Pancreas (tissue), 10 donors: ENCODE measurements at regions not wholly inside any gene's neighbourhood (a gene's known extent, or its start where the extent isn't known, plus 50 kb on each side); places are given as distances from the start of the nearest gene placed in this dataset.

ENCODE experiments used
- ATAC-seq, 4 donors: fragments of 200-7000 bp; cut with Tn5 transposase; one replicate each; pipeline versions ENCODE4 v1.8.0 to v1.9.1; 2020; ENCODE audit warnings: mild to moderate bottlenecking in 4 of 4, moderate library complexity in 4 of 4
- DNase-seq, 6 donors: peaks; one replicate each; pipeline ENCODE4 v3.0.0-alpha.2; 2020
- FAIRE-seq: peaks from 2 replicates; lab custom pipeline; 2012; peaks lifted over from hg19 to GRCh38; lab: Jason Lieb, UNC
- H3K27ac ChIP-seq, 4 donors: fragments of 200-600 bp; sonication (generic); 1 replicate in 3 of 4; 2 replicates in 1 of 4; pipeline versions ENCODE4 v1.5.0 to v1.8.0; 2020
- H3K27me3 ChIP-seq, 4 donors: fragments of 200-600 bp; one replicate each; pipeline ENCODE4 v1.8.0; 2021
- H3K36me3 ChIP-seq, 3 donors: fragments of 200-600 bp; sonication (generic) in 1 of 3; one replicate each; pipeline versions ENCODE4 v1.5.0 to v1.8.0; 2020 to 2021
- H3K4me1 ChIP-seq, 3 donors: fragments of 200-600 bp; one replicate each; pipeline ENCODE4 v1.8.0; 2021
- H3K4me3 ChIP-seq, 4 donors: fragments of 200-600 bp; sonication (generic) in 2 of 4; one replicate each; pipeline versions ENCODE4 v1.5.0 to v1.8.0; 2020 to 2021
- H3K9me3 ChIP-seq, 4 donors: fragments of 200-600 bp; one replicate each; pipeline ENCODE4 v1.8.0; 2021
- WGBS, 2 donors: extraction: QIAGEN DNeasy Blood & Tissue Kit; methylation state at CpG; one replicate each; pipeline ENCODE4 v1.1.7; 2013; 5-methylcytosine and 5-hydroxymethylcytosine counted together
- intact Hi-C, 3 donors: fragments of 100-400 bp; cut with DNase I; formaldehyde crosslinking; loops; one replicate each; pipeline versions ENCODE4 v1.11.1 to v1.14.2; 2022
- TF ChIP-seq, protein P1 (sequence below), 4 donors: fragments of 200-600 bp; sonication (generic) in 3 of 4; IDR thresholded peaks; one replicate each; pipeline versions ENCODE4 v1.5.0 to v1.8.0; 2021; ENCODE audit warnings: antibody characterized with exemption in 4 of 4
- donor health status: healthy with polysubstance abuse.
- donor health status: DM: no; HTN: no; CAD: no; lungs with moderate emphysema.
- donor health status: DM: no; HTN: no; CAD: no.
- donor health status: control.
- donor health status: control.
- donor health status: Bipolar disorder and iron deficiency.
- donor health status: DM: yes; HTN: yes; CAD: no.
- donor health status: DM: no; HTN: no; CAD: no.
- donor health status: DM: no; HTN: no; CAD: no.
- donor health status: DM: yes; HTN: yes; CAD: no.

DNA sequence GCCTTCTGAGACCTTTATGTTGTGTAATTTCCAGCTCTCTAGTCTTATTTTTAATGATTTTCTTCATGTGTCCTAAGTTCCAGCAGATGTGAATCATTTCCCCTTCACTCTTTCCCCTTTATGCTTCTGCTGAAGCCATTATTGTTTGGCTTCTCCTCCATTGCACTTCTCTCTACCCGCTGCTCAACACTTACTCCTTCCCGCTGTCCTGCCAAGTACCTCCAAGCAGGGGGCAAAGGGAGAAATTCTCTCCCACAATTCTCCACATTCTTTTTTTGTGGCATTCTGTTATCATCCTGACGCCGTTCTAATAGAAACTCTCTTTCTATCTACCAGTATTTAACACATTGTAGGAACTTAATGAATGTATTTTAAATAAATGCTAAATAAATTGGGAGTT is 388.9 kb upstream of the TPK1 start:
- Histone ChIP-seq H3K36me3 (no peaks in the 10 kb centered on the region), H3K9me3 (no peaks in the 10 kb centered on the region), H3K4me3 (no peak overlapping the region), H3K4me1 (no peaks in the 10 kb centered on the region), H3K27ac (no peak overlapping the region), H3K27me3 (no peaks in the 10 kb centered on the region)
- no peak for ATAC-seq
- intact Hi-C loops: no loop called here
- no peak for DNase-seq
- 31% methylated on average over 4 of the region's 4 CpGs for WGBS, 2 donors
- TF ChIP-seq, protein P1, sequence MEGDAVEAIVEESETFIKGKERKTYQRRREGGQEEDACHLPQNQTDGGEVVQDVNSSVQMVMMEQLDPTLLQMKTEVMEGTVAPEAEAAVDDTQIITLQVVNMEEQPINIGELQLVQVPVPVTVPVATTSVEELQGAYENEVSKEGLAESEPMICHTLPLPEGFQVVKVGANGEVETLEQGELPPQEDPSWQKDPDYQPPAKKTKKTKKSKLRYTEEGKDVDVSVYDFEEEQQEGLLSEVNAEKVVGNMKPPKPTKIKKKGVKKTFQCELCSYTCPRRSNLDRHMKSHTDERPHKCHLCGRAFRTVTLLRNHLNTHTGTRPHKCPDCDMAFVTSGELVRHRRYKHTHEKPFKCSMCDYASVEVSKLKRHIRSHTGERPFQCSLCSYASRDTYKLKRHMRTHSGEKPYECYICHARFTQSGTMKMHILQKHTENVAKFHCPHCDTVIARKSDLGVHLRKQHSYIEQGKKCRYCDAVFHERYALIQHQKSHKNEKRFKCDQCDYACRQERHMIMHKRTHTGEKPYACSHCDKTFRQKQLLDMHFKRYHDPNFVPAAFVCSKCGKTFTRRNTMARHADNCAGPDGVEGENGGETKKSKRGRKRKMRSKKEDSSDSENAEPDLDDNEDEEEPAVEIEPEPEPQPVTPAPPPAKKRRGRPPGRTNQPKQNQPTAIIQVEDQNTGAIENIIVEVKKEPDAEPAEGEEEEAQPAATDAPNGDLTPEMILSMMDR (IDR thresholded peaks at IDR 0.05): no peak
- no peak for FAIRE-seq

DNA sequence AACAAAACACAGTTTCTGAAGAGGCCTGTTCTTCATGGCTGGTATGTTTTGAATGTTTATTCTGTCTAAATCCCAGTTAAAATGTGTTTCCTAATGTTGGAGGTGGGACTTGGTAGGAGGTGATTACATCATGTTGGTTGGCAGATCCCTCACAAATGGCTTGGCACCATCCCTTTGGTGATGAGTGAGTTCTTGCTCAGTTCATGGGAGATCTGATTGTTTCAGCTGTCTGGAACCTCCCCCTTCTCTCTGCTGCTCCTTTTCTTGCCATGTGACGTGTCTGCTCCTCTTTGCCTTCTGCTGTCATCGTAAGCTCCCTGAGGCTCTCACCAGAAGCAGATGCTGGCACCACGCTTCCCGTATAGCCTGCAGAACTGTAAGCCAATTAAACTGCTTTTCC is 383.6 kb upstream of the TPK1 start:
- TF ChIP-seq, protein P1 (IDR thresholded peaks at IDR 0.05): no peak
- WGBS, 2 donors: 49 to 72% methylated on average over 4 of the region's 4 CpGs
- Histone ChIP-seq H3K9me3 (no peaks in the 10 kb centered on the region), H3K4me3 (no peak overlapping the region), H3K27ac (no peak overlapping the region), H3K36me3 (no peaks in the 10 kb centered on the region), H3K27me3 (no peaks in the 10 kb centered on the region), H3K4me1 (no peaks in the 10 kb centered on the region)
- DNase-seq: no peak
- no peak for FAIRE-seq
- intact Hi-C loops: no loop called here
- ATAC-seq: no peak

DNA sequence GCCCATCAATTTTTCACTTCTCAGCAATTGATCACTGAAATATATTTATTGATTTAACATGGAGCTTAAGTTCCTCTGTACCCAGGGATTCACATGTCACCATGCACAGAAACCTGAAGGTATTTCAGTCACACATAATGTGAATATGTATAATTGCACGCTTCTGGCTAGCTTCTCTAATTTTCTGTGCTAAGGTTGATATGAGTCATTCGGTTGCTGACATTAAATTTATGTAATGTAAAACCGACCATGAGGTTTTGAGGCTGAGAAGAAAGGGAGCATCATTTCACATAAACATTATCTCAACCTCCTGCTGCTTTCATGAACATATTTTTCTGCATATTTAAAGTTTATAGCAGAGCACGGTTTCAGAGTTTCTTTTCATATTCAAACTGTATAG is 381.0 kb upstream of the TPK1 start:
- intact Hi-C loops: no loop called here
- ATAC-seq: no peak
- no peaks in the 10 kb centered on the region for H3K4me1 ChIP-seq
- H3K36me3 ChIP-seq: no peaks in the 10 kb centered on the region
- no peak overlapping the region for H3K27ac ChIP-seq
- no peak overlapping the region for H3K4me3 ChIP-seq
- no peak for DNase-seq
- TF ChIP-seq, protein P1 (IDR thresholded peaks at IDR 0.05): no peak
- no peaks in the 10 kb centered on the region for H3K9me3 ChIP-seq
- H3K27me3 ChIP-seq: no peaks in the 10 kb centered on the region
- no peak for FAIRE-seq
- WGBS, 2 donors: 34 to 64% methylated on average over 4 of the region's 4 CpGs

GRCh38 chr7:145212050-145212449 is 376.2 kb upstream of the TPK1 start:
- 41 to 49% methylated on average over 6 of the region's 6 CpGs for WGBS, 2 donors
- DNase-seq: no peak

DNA sequence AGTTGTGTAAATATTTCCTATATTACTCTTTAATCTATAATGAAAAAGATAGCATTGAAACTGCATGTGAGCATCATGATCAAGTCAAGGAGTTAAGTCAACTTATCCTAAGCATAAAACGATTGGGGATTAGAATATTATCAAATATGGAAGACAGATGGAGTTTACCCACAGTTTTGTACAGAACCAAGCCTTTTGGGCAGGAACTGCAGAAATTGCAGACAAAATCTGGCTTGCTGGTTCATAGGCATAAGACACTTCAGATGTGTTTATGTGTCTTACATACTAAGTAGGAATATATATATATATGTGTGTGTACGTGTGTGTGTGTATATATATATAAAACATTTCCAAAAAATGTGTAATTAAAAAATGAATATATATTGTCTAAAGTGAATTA is 375.4 kb upstream of the TPK1 start:
- Histone ChIP-seq H3K4me1 (no peaks in the 10 kb centered on the region), H3K4me3 (no peak overlapping the region), H3K27ac (no peak overlapping the region), H3K9me3 (no peaks in the 10 kb centered on the region), H3K36me3 (no peaks in the 10 kb centered on the region), H3K27me3 (no peaks in the 10 kb centered on the region)
- intact Hi-C loops: no loop called here
- 33 to 37% methylated on average over 2 of the region's 2 CpGs for WGBS, 2 donors
- TF ChIP-seq, protein P1 (IDR thresholded peaks at IDR 0.05): no peak
- ATAC-seq (no peak), DNase-seq (no peak), FAIRE-seq (no peak)

More at GRCh38 chr7:145212050-145212449, 376.2 kb upstream of the TPK1 start:
- intact Hi-C loops: no loop called here
- H3K27ac ChIP-seq: no peak overlapping the region
- no peak for ATAC-seq
- H3K36me3 ChIP-seq: no peaks in the 10 kb centered on the region
- H3K27me3 ChIP-seq: no peaks in the 10 kb centered on the region
- no peaks in the 10 kb centered on the region for H3K9me3 ChIP-seq
- H3K4me3 ChIP-seq: no peak overlapping the region
- no peak for FAIRE-seq
- H3K4me1 ChIP-seq: no peaks in the 10 kb centered on the region
- TF ChIP-seq, protein P1 (IDR thresholded peaks at IDR 0.05): no peak
